SK-N-SH (cell line): ENCODE measurements at regions not wholly inside any gene's neighbourhood (a gene's known extent, or its start where the extent isn't known, plus 50 kb on each side); places are given as distances from the start of the nearest gene placed in this dataset.

Experiments
- TF ChIP-seq, protein P1 (sequence below): IDR thresholded peaks from 2 replicates; pipeline ENCODE4 v1.4.0; 2012; ENCODE audit warnings: low read depth
- TF ChIP-seq, protein P2 (sequence below): fragments of 200-600 bp; sonication (generic); IDR thresholded peaks from 2 replicates; pipeline ENCODE4 v1.6.1; 2017; ENCODE audit warnings: antibody characterized with exemption, mild to moderate bottlenecking, moderate library complexity

DNA sequence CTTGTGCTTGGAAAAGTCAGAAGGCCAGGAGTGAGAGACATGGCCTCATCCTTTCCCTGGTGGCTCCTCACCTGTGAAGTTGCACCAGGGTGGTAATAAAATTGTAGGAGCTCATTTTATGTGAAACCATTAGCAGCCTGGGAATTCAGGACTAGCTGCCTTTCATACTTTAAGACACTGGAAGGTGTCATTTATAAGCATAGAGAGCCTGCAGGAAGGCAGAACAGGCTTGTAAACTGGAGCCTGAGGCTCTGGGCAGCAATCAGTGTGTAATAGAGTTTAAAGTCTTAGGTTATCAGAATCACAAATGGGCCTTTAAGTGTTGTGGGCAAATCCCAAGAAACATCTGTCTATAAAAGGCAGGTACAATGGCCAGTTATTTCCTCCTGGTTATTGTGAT, 127.2 kb downstream of the TM9SF2 start:
- TF ChIP-seq, protein P1, sequence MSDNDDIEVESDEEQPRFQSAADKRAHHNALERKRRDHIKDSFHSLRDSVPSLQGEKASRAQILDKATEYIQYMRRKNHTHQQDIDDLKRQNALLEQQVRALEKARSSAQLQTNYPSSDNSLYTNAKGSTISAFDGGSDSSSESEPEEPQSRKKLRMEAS: no peak
- TF ChIP-seq, protein P2, sequence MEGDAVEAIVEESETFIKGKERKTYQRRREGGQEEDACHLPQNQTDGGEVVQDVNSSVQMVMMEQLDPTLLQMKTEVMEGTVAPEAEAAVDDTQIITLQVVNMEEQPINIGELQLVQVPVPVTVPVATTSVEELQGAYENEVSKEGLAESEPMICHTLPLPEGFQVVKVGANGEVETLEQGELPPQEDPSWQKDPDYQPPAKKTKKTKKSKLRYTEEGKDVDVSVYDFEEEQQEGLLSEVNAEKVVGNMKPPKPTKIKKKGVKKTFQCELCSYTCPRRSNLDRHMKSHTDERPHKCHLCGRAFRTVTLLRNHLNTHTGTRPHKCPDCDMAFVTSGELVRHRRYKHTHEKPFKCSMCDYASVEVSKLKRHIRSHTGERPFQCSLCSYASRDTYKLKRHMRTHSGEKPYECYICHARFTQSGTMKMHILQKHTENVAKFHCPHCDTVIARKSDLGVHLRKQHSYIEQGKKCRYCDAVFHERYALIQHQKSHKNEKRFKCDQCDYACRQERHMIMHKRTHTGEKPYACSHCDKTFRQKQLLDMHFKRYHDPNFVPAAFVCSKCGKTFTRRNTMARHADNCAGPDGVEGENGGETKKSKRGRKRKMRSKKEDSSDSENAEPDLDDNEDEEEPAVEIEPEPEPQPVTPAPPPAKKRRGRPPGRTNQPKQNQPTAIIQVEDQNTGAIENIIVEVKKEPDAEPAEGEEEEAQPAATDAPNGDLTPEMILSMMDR: no peak
